Omental fat pad (tissue), 3 donors: ENCODE measurements at regions not wholly inside any gene's neighbourhood (a gene's known extent, or its start where the extent isn't known, plus 50 kb on each side); places are given as distances from the start of the nearest gene placed in this dataset.

Source experiments
- ATAC-seq: fragments of 150-250 bp; one replicate; pipeline ENCODE4 v1.9.1; 2016; ENCODE audit warnings: mild to moderate bottlenecking, moderate library complexity; ENCODE audit not compliant: low FRiP score
- DNase-seq: peaks from one replicate; pipeline ENCODE4 v3.0.0-alpha.2; 2019; ENCODE audit warnings: low spot score
- TF ChIP-seq, protein P1 (sequence below), 3 donors: fragments of 450-650 bp; IDR thresholded peaks; one replicate each; pipeline ENCODE4 v1.5.1; 2016 to 2017; ENCODE audit warnings: antibody characterized with exemption in 3 of 3, mild to moderate bottlenecking in 3 of 3, moderate library complexity in 2 of 3

- DNase-seq (no peak), ATAC-seq (no peak)
- TF ChIP-seq, protein P1, sequence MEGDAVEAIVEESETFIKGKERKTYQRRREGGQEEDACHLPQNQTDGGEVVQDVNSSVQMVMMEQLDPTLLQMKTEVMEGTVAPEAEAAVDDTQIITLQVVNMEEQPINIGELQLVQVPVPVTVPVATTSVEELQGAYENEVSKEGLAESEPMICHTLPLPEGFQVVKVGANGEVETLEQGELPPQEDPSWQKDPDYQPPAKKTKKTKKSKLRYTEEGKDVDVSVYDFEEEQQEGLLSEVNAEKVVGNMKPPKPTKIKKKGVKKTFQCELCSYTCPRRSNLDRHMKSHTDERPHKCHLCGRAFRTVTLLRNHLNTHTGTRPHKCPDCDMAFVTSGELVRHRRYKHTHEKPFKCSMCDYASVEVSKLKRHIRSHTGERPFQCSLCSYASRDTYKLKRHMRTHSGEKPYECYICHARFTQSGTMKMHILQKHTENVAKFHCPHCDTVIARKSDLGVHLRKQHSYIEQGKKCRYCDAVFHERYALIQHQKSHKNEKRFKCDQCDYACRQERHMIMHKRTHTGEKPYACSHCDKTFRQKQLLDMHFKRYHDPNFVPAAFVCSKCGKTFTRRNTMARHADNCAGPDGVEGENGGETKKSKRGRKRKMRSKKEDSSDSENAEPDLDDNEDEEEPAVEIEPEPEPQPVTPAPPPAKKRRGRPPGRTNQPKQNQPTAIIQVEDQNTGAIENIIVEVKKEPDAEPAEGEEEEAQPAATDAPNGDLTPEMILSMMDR (IDR thresholded peaks at IDR 0.05) = no peak
Measured at GRCh38 chr7:116322541-116322940, 112.2 kb downstream of the TES start.

DNA sequence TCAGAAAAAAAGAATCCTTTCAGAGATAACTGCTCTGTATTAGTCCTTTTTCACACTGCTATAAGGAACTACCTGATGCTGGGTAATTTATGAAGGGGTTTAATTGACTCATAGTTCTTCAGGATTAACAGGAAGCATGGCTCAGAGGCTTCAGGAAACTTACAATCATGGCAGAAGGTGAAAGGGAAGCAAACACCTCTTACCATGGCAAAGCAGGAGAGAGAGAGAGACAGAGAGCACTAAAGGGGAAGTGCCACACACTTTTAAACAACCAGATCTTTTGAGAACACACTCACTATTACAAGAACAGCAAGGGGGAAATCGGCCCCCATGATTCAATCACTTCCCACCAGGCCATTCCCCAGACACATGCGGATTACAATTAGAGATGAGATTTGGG, 114.2 kb downstream of the TES start:
- no peak for ATAC-seq
- TF ChIP-seq, protein P1 (IDR thresholded peaks at IDR 0.05) = no peak
- no peak for DNase-seq

GRCh38 chr7:116325517-116325916, 115.2 kb downstream of the TES start:
- TF ChIP-seq, protein P1 (IDR thresholded peaks at IDR 0.05) = no peak
- ATAC-seq (no peak), DNase-seq (no peak)

- DNase-seq = no peak
Measured at GRCh38 chr7:116327135-116327534, 116.8 kb downstream of the TES start.

DNA sequence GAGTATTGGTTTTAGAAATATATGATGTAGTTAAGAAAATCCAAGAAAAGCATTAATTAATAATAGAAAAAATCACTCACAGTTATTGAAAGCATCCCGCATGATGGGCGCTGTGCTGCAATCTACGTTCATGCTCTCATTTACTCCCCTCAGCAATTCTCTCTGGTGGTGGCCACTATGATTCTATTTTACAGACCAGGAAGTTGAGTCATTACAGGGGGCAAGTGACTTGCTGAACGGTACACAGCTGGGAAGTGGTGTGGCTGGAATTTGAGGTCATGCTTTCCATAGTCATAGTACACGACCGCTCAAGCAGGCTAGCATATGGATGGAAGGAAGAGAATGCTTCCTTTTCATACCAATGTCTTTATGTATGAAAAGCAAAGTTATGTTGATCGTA, 117.4 kb downstream of the TES start:
- ATAC-seq (no peak), DNase-seq (no peak)
- TF ChIP-seq, protein P1 (IDR thresholded peaks at IDR 0.05) = no peak

More at GRCh38 chr7:116327135-116327534, 116.8 kb downstream of the TES start:
- TF ChIP-seq, protein P1 (IDR thresholded peaks at IDR 0.05) = no peak
- no peak for ATAC-seq

- ATAC-seq (no peak), DNase-seq (no peak)
- TF ChIP-seq, protein P1 (IDR thresholded peaks at IDR 0.05) = no peak
Measured at GRCh38 chr7:116328161-116328560, 117.8 kb downstream of the TES start.

- no peak for ATAC-seq
Measured at GRCh38 chr7:116329686-116330503, 119.6 kb downstream of the TES start.

More at GRCh38 chr7:116329686-116330503, 119.6 kb downstream of the TES start:
- no peak for DNase-seq
- TF ChIP-seq, protein P1 (IDR thresholded peaks at IDR 0.05) = no peak
